ENCODE measurements at regions not wholly inside any gene's neighbourhood (a gene's known extent, or its start where the extent isn't known, plus 50 kb on each side); places are given as distances from the start of the nearest gene placed in this dataset.
A peak's percentile ranks its signal among the peaks of the same experiment; 100 is the strongest.

DNA sequence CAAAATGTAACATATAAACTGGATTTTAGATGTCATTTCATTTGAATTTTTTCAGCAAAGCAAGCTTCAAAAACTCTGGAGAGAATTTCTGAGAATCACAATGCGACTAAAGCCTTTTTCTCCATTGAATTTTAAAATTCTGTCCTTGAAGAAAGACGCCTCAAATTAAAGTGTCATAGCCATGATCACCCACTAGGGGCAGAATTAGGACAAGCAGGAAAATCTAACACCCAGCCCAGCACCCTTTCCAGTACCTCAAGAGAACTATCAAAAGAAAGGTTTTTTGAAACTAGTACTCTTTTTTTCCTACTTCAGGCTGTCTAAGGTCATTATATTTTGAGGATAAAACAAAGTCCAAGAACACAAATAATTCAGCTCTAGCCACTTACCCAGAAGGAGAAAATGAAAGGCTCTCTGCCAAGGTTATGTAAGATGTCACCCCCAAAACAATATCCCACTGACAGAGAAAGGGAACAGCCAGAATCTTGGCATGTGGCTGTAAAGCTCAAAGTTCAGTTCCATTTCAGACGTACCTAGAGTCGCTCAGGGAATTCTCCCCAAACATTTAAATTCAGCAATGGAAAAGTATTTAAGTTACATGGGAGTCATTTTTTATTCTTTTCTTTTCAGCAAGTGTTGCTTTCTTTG, 299.4 kb downstream of the SNX13 start:
- H3K36me3 ChIP-seq (ENCODE audit: insufficient read depth, low read length), result no peaks in the 10 kb centered on the region
- TF ChIP-seq, protein P1, sequence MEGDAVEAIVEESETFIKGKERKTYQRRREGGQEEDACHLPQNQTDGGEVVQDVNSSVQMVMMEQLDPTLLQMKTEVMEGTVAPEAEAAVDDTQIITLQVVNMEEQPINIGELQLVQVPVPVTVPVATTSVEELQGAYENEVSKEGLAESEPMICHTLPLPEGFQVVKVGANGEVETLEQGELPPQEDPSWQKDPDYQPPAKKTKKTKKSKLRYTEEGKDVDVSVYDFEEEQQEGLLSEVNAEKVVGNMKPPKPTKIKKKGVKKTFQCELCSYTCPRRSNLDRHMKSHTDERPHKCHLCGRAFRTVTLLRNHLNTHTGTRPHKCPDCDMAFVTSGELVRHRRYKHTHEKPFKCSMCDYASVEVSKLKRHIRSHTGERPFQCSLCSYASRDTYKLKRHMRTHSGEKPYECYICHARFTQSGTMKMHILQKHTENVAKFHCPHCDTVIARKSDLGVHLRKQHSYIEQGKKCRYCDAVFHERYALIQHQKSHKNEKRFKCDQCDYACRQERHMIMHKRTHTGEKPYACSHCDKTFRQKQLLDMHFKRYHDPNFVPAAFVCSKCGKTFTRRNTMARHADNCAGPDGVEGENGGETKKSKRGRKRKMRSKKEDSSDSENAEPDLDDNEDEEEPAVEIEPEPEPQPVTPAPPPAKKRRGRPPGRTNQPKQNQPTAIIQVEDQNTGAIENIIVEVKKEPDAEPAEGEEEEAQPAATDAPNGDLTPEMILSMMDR (IDR thresholded peaks at IDR 0.05; ENCODE audit: extremely low read depth, low read depth, low read length), result peak; percentile 61
- DNase-seq (ENCODE audit: insufficient read length, low spot score, missing footprints), result no peak
- no peaks in the 10 kb centered on the region for H3K4me1 ChIP-seq (ENCODE audit: insufficient read depth, low read length)
- H3K9me3 ChIP-seq (ENCODE audit: low read depth, low read length), result no peaks in the 10 kb centered on the region
- no peak overlapping the region for H3K4me2 ChIP-seq (ENCODE audit: insufficient read depth, low read length)
- no peaks in the 10 kb centered on the region for H3K79me2 ChIP-seq (ENCODE audit: insufficient read depth, low read length)
- H3K27ac ChIP-seq (ENCODE audit: low read depth, low read length), result no peak overlapping the region
- no peak overlapping the region for H3K4me3 ChIP-seq (ENCODE audit: insufficient read depth, low read length)
- H3K27me3 ChIP-seq (ENCODE audit: insufficient read depth, low read length), result no peaks in the 10 kb centered on the region
- H2AFZ ChIP-seq (ENCODE audit: low read length), result no peak overlapping the region
- H4K20me1 ChIP-seq (ENCODE audit: insufficient read depth, low read length), result no peaks in the 10 kb centered on the region

DNA sequence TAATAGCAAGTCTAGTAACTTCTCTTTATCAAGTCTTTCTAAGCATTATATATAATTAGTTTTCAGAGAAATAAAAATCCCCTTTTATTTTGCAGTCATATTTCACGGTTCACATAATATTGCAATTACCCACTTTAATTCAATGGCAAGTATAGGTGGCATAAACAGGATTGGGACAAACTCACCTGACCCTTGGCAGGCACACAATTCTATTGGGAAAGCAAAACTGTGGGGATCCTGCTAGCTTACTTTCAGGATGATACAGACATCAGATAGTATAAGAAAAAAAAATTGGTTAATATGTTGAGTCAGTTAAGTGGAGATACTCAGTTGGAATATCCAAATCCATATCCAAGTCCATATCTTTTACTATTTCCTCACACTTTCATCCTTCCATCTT, 294.8 kb downstream of the SNX13 start:
- TF ChIP-seq, protein P1 (IDR thresholded peaks at IDR 0.05; ENCODE audit: extremely low read depth, low read depth, low read length), result no peak
- Histone ChIP-seq H4K20me1 (ENCODE audit: insufficient read depth, low read length) (no peaks in the 10 kb centered on the region), H3K27ac (ENCODE audit: low read depth, low read length) (no peak overlapping the region), H3K4me3 (ENCODE audit: insufficient read depth, low read length) (no peak overlapping the region), H3K9me3 (ENCODE audit: low read depth, low read length) (no peaks in the 10 kb centered on the region), H3K79me2 (ENCODE audit: insufficient read depth, low read length) (no peaks in the 10 kb centered on the region), H2AFZ (ENCODE audit: low read length) (no peak overlapping the region), H3K36me3 (ENCODE audit: insufficient read depth, low read length) (no peaks in the 10 kb centered on the region), H3K27me3 (ENCODE audit: insufficient read depth, low read length) (no peaks in the 10 kb centered on the region), H3K4me2 (ENCODE audit: insufficient read depth, low read length) (no peak overlapping the region), H3K4me1 (ENCODE audit: insufficient read depth, low read length) (peaks cover 5% of the 10 kb centered on the region)
- no peak for DNase-seq (ENCODE audit: insufficient read length, low spot score, missing footprints)

DNA sequence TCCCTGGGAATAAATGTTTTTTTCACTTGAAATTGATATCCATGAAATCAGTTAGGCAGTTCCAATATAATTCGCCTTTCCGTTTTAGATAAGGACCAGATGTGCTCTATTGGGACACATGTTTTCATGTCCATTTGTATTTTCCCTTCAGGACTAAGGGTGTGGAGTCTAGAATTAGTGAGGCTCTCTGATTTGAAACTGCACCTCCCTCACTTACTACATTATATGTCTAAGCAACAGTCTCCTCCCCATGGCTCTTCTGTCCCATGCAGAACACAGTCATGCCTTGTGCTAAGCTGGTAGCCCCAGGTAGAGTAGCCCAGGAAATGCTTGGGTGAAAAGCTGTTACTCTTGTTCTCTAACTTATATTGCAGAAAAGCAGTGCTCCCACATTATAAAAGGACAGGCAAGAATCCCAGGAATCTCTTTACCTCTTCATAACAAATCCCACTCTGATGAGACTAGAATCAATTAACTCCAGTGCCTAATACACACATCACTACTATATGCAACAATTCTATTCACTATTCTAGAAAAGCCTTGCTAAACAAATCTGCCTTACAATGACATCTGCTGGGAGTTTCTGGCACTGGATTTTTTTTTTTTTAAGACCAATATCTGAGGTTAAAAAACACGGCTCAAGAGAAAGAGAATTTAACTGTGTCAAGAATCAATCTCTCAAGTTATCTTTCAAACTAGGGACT, 293.9 kb downstream of the SNX13 start:
- Histone ChIP-seq H2AFZ (ENCODE audit: low read length) (peak overlapping the region; percentile 30), H4K20me1 (ENCODE audit: insufficient read depth, low read length) (no peaks in the 10 kb centered on the region), H3K27me3 (ENCODE audit: insufficient read depth, low read length) (no peaks in the 10 kb centered on the region), H3K9me3 (ENCODE audit: low read depth, low read length) (no peaks in the 10 kb centered on the region), H3K27ac (ENCODE audit: low read depth, low read length) (no peak overlapping the region), H3K79me2 (ENCODE audit: insufficient read depth, low read length) (no peaks in the 10 kb centered on the region), H3K4me3 (ENCODE audit: insufficient read depth, low read length) (no peak overlapping the region), H3K4me2 (ENCODE audit: insufficient read depth, low read length) (no peak overlapping the region), H3K36me3 (ENCODE audit: insufficient read depth, low read length) (no peaks in the 10 kb centered on the region), H3K4me1 (ENCODE audit: insufficient read depth, low read length) (peaks cover 12% of the 10 kb centered on the region)
- DNase-seq (ENCODE audit: insufficient read length, low spot score, missing footprints), result peak; percentile 89
- TF ChIP-seq, protein P1 (IDR thresholded peaks at IDR 0.05; ENCODE audit: extremely low read depth, low read depth, low read length), result peak; percentile 61

DNA sequence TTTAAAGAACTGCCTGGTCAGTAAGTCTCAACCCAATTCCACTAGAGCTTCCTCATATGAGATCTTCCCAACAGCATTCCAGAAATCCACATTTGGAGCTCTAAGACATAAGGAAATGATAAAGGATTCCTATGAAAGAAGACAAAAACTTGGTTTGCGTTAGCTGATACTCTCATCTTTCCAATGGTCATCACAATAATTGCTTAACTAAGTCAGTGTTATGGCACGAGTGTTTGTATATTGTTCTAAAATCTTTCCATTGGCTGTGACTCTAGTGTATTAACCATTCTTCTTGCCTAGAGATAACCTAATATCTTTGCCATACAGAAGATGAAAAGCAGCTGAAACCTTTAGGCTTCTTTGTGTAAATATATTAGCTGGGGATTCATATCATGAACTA, 289.0 kb downstream of the SNX13 start:
- Histone ChIP-seq H3K4me3 (ENCODE audit: insufficient read depth, low read length) (no peak overlapping the region), H3K4me2 (ENCODE audit: insufficient read depth, low read length) (peak overlapping the region; percentile 65), H4K20me1 (ENCODE audit: insufficient read depth, low read length) (no peaks in the 10 kb centered on the region), H2AFZ (ENCODE audit: low read length) (no peak overlapping the region), H3K4me1 (ENCODE audit: insufficient read depth, low read length) (peaks cover 21% of the 10 kb centered on the region), H3K79me2 (ENCODE audit: insufficient read depth, low read length) (no peaks in the 10 kb centered on the region), H3K27ac (ENCODE audit: low read depth, low read length) (peak overlapping the region; percentile 91), H3K9me3 (ENCODE audit: low read depth, low read length) (no peaks in the 10 kb centered on the region), H3K27me3 (ENCODE audit: insufficient read depth, low read length) (no peaks in the 10 kb centered on the region), H3K36me3 (ENCODE audit: insufficient read depth, low read length) (no peaks in the 10 kb centered on the region)
- DNase-seq (ENCODE audit: insufficient read length, low spot score, missing footprints), result no peak
- TF ChIP-seq, protein P1 (IDR thresholded peaks at IDR 0.05; ENCODE audit: extremely low read depth, low read depth, low read length), result no peak
